Right lobe of liver (tissue), 6 donors: ENCODE measurements at regions not wholly inside any gene's neighbourhood (a gene's known extent, or its start where the extent isn't known, plus 50 kb on each side); places are given as distances from the start of the nearest gene placed in this dataset.

Experiments
- ATAC-seq, 4 donors: fragments of 200-7000 bp; cut with Tn5 transposase; one replicate each; pipeline ENCODE4 v1.9.1; 2020; ENCODE audit warnings: mild to moderate bottlenecking in 4 of 4, moderate library complexity in 4 of 4
- DNase-seq, 3 donors: peaks; one replicate each; pipeline ENCODE4 v3.0.0-alpha.2; 2020
- H3K27ac ChIP-seq, 3 donors: fragments of 200-600 bp; one replicate each; pipeline ENCODE4 v1.8.0; 2022
- H3K27me3 ChIP-seq, 2 donors: fragments of 200-600 bp; one replicate each; pipeline ENCODE4 v1.8.0; 2022
- H3K36me3 ChIP-seq, 4 donors: fragments of 200-600 bp; sonication (generic) in 1 of 4; one replicate each; pipeline versions ENCODE4 v1.5.1 to v1.8.0; 2017 to 2022; ENCODE audit warnings: control low read depth in 1 of 4
- H3K4me1 ChIP-seq, 4 donors: fragments of 200-600 bp; sonication (generic) in 1 of 4; one replicate each; pipeline versions ENCODE4 v1.5.1 to v1.8.0; 2017 to 2022; ENCODE audit warnings: control low read depth in 1 of 4
- H3K4me3 ChIP-seq, 3 donors: fragments of 200-600 bp; one replicate each; pipeline ENCODE4 v1.8.0; 2022
- H3K9me3 ChIP-seq, 4 donors: fragments of 200-600 bp; sonication (generic) in 1 of 4; one replicate each; pipeline versions ENCODE4 v1.5.1 to v1.8.0; 2017 to 2022; ENCODE audit warnings: control low read depth in 1 of 4
- CTCF ChIP-seq, 4 donors: fragments of 200-600 bp in 3 of 4; fragments of 450-650 bp in 1 of 4; IDR thresholded peaks; one replicate each; pipeline versions ENCODE4 v1.5.1 to v1.8.0; 2016 to 2022; ENCODE audit warnings: antibody characterized with exemption in 4 of 4, mild to moderate bottlenecking in 2 of 4
- POLR2A ChIP-seq: fragments of 450-650 bp; IDR thresholded peaks from one replicate; pipeline ENCODE4 v1.6.1; 2017; ENCODE audit warnings: antibody characterized with exemption, mild to moderate bottlenecking
- WGBS: methylation state at CpG from one replicate; pipeline ENCODE4 v1.1.6; 2018; ENCODE audit warnings: low coverage, low lambda C conversion rate; ENCODE audit not compliant: insufficient coverage; ENCODE audit errors: missing lambda C conversion rate; 5-methylcytosine and 5-hydroxymethylcytosine counted together
- intact Hi-C, 2 donors: fragments of 100-400 bp; cut with DNase I; formaldehyde crosslinking; loops; one replicate each; pipeline versions ENCODE4 v1.11.2 to v1.14.1; 2022
- donor health status: DM: no; HTN: yes; CAD: no.
- donor health status: DM: no; HTN: no; CAD: no.
- donor health status: DM: no; HTN: no; CAD: no.
- donor health status: DM: no; HTN: yes; CAD: no.
- donor health status: DM: no; HTN: yes; CAD: no.

GRCh38 chr1:14476170-14476955 is 122.1 kb upstream of the KAZN start:
- H3K9me3 ChIP-seq = no peaks in the 10 kb centered on the region
- intact Hi-C loops = no loop called here
- 42% methylated on average over 7 of the region's 8 CpGs for WGBS
- no peaks in the 10 kb centered on the region for H3K36me3 ChIP-seq
- H3K27me3 ChIP-seq = no peaks in the 10 kb centered on the region
- H3K4me3 ChIP-seq = no peak overlapping the region
- DNase-seq = no peak
- TF ChIP-seq CTCF (IDR thresholded peaks at IDR 0.05) (no peak), POLR2A (no peak)
- peaks cover 0 to 12% (median 0%) of the 10 kb centered on the region in 4 donors for H3K4me1 ChIP-seq
- ATAC-seq = peak in 1 of 4 donors; percentile 82
- H3K27ac ChIP-seq = no peak overlapping the region

- WGBS = 27% methylated on average over 2 of the region's 2 CpGs
- intact Hi-C loops = no loop called here
- H3K36me3 ChIP-seq = no peaks in the 10 kb centered on the region
- no peak for DNase-seq
- no peak overlapping the region for H3K4me3 ChIP-seq
- H3K27me3 ChIP-seq = no peaks in the 10 kb centered on the region
- peaks cover 0 to 12% (median 0%) of the 10 kb centered on the region in 4 donors for H3K4me1 ChIP-seq
- H3K9me3 ChIP-seq = no peaks in the 10 kb centered on the region
- TF ChIP-seq CTCF (IDR thresholded peaks at IDR 0.05) (no peak), POLR2A (no peak)
- H3K27ac ChIP-seq = no peak overlapping the region
- ATAC-seq = no peak
Measured at GRCh38 chr1:14478120-14478519, 120.4 kb upstream of the KAZN start.

DNA sequence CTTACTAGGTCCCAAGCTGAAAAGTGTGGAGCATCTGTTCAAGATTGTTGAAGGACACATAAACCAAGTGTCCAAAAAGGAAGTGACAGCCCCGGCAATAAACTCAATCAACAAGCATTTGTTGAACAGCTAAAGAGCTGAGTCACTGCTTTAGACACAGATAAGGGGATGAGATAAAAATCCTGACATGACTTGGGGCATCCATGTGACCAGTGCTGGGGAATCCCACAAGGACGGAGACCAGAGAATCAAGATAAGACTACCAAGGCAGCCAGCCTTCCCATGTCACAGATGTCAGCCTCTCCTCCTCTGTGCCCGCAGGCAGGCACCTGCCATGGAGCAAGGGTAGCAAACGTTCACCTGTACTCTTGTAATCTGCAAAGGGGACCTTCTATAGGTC is 118.6 kb upstream of the KAZN start:
- WGBS = 45% methylated on average over 2 of the region's 4 CpGs
- TF ChIP-seq CTCF (IDR thresholded peaks at IDR 0.05) (no peak), POLR2A (no peak)
- no peak for ATAC-seq

GRCh38 chr1:14482784-14483450 is 115.6 kb upstream of the KAZN start:
- H3K9me3 ChIP-seq = no peaks in the 10 kb centered on the region
- H3K27ac ChIP-seq = no peak overlapping the region
- no peaks in the 10 kb centered on the region for H3K36me3 ChIP-seq
- WGBS = 51% methylated on average over 6 of the region's 7 CpGs
- no peaks in the 10 kb centered on the region for H3K4me1 ChIP-seq
- no peak overlapping the region for H3K4me3 ChIP-seq
- ATAC-seq = no peak
- no peak for TF ChIP-seq CTCF (IDR thresholded peaks at IDR 0.05)
- no peak for TF ChIP-seq POLR2A
- no peak for DNase-seq
- intact Hi-C loops = no loop called here
- no peaks in the 10 kb centered on the region for H3K27me3 ChIP-seq

More for the DNA sequence above, 118.6 kb upstream of the KAZN start:
- no peaks in the 10 kb centered on the region for H3K27me3 ChIP-seq
- no peaks in the 10 kb centered on the region for H3K36me3 ChIP-seq
- no peaks in the 10 kb centered on the region for H3K9me3 ChIP-seq
- H3K27ac ChIP-seq = no peak overlapping the region
- no peak overlapping the region for H3K4me3 ChIP-seq
- DNase-seq = no peak
- peaks cover 0 to 12% (median 0%) of the 10 kb centered on the region in 4 donors for H3K4me1 ChIP-seq
- intact Hi-C loops = no loop called here
